Neural progenitor cell (in vitro differentiated cells): ENCODE measurements at regions not wholly inside any gene's neighbourhood (a gene's known extent, or its start where the extent isn't known, plus 50 kb on each side); places are given as distances from the start of the nearest gene placed in this dataset.

ENCODE experiments used
- DNase-seq: peaks from one replicate; pipeline ENCODE4 v3.0.0-alpha.2; 2016; ENCODE audit warnings: low spot score
- H2AFZ ChIP-seq: fragments of 200-600 bp; sonication (generic); replicated peaks from 2 replicates; pipeline ENCODE4 v1.6.1; 2016; ENCODE audit warnings: antibody characterized with exemption
- H3F3A ChIP-seq: fragments of 200-600 bp; sonication (generic); 2 replicates; pipeline ENCODE4 v1.6.1; 2016; ENCODE audit warnings: antibody characterized with exemption, low read depth
- H3K27ac ChIP-seq: fragments of 200-600 bp; sonication (generic); 2 replicates; pipeline ENCODE4 v1.5.1; 2016; ENCODE audit warnings: mild to moderate bottlenecking
- H3K27me3 ChIP-seq: fragments of 200-600 bp; sonication (generic); 2 replicates; pipeline ENCODE4 v1.6.1; 2016; ENCODE audit warnings: mild to moderate bottlenecking, moderate library complexity
- H3K36me3 ChIP-seq: fragments of 200-600 bp; sonication (generic); 2 replicates; pipeline ENCODE4 v1.5.1; 2016
- H3K4me1 ChIP-seq: fragments of 200-600 bp; sonication (generic); 2 replicates; pipeline ENCODE4 v1.6.1; 2016; ENCODE audit warnings: mixed run types
- H3K4me2 ChIP-seq: fragments of 200-600 bp; sonication (generic); 2 replicates; pipeline ENCODE4 v1.6.1; 2016
- H3K4me3 ChIP-seq: fragments of 200-600 bp; sonication (generic); 2 replicates; pipeline ENCODE4 v1.5.1; 2016
- H3K79me2 ChIP-seq: fragments of 200-600 bp; sonication (generic); 2 replicates; pipeline ENCODE4 v1.6.1; 2016; ENCODE audit warnings: low read depth
- H3K9ac ChIP-seq: fragments of 200-600 bp; sonication (generic); 2 replicates; pipeline ENCODE4 v1.6.1; 2016
- H3K9me3 ChIP-seq: fragments of 200-600 bp; sonication (generic); 2 replicates; pipeline ENCODE4 v1.5.1; 2016; ENCODE audit warnings: low read depth
- H4K20me1 ChIP-seq: fragments of 200-600 bp; sonication (generic); 2 replicates; pipeline ENCODE4 v1.6.1; 2016; ENCODE audit warnings: low read depth
- H3K27ac Mint-ChIP-seq: 3 replicates; pipeline ENCODE4 v1.8.0; 2021; ENCODE audit warnings: mixed read lengths
- H3K27me3 Mint-ChIP-seq: 2 replicates; pipeline ENCODE4 v1.8.0; 2022; ENCODE audit warnings: low read depth, mild to moderate bottlenecking, inconsistent platforms, moderate library complexity, mixed read lengths; ENCODE audit not compliant: insufficient read depth
- H3K36me3 Mint-ChIP-seq: 3 replicates; pipeline ENCODE4 v1.8.0; 2021; ENCODE audit warnings: mixed read lengths
- H3K4me1 Mint-ChIP-seq: 3 replicates; pipeline ENCODE4 v1.8.0; 2021; ENCODE audit warnings: mixed read lengths
- H3K4me3 Mint-ChIP-seq: 3 replicates; pipeline ENCODE4 v1.8.0; 2021; ENCODE audit warnings: mild to moderate bottlenecking, moderate library complexity, mixed read lengths
- H3K9me3 Mint-ChIP-seq: 3 replicates; pipeline ENCODE4 v1.8.0; 2020; ENCODE audit warnings: mixed read lengths
- CTCF ChIP-seq: fragments of 200-600 bp; sonication (generic); IDR thresholded peaks from 2 replicates; pipeline ENCODE4 v1.5.1; 2017; ENCODE audit warnings: antibody characterized with exemption, mild to moderate bottlenecking
- EZH2 ChIP-seq: fragments of 200-600 bp; sonication (generic); IDR thresholded peaks from 2 replicates; pipeline ENCODE4 v1.6.1; 2017; ENCODE audit warnings: antibody characterized with exemption, mild to moderate bottlenecking, moderate library complexity
- EZH2phosphoT487 ChIP-seq: fragments of 200-600 bp; sonication (generic); IDR thresholded peaks from 2 replicates; pipeline ENCODE4 v1.6.1; 2017; ENCODE audit warnings: antibody characterized with exemption

- Histone ChIP-seq H4K20me1 (no peaks in the 10 kb centered on the region), H3K4me3 (no peak overlapping the region)
- peak; percentile 15 for DNase-seq
Measured at GRCh38 chr6:164533045-164533362, 776.4 kb downstream of the C6orf118 start.

GRCh38 chr6:164532198-164533044 is 777.0 kb downstream of the C6orf118 start:
- no peak for DNase-seq
- Histone ChIP-seq H3K4me2 (no peak overlapping the region), H3K9me3 (no peaks in the 10 kb centered on the region), H3K36me3 (no peaks in the 10 kb centered on the region), H3K4me1 (peaks cover 3% of the 10 kb centered on the region), H3K27ac (no peak overlapping the region), H3K27me3 (no peaks in the 10 kb centered on the region), H3K79me2 (no peaks in the 10 kb centered on the region), H4K20me1 (no peaks in the 10 kb centered on the region), H3K4me3 (no peak overlapping the region), H3K9ac (no peak overlapping the region), H3F3A (no peaks in the 10 kb centered on the region), H2AFZ (peak overlapping the region; percentile 30)
- Mint-ChIP-seq H3K27me3 (no peaks in the 10 kb centered on the region), H3K4me3 (no peak overlapping the region), H3K9me3 (peaks cover 2% of the 10 kb centered on the region), H3K4me1 (peaks cover 12% of the 10 kb centered on the region), H3K27ac (no peak overlapping the region), H3K36me3 (no peaks in the 10 kb centered on the region)
- no peak for TF ChIP-seq EZH2phosphoT487
- TF ChIP-seq CTCF, result no peak
- no peak for TF ChIP-seq EZH2

More at GRCh38 chr6:164533045-164533362, 776.4 kb downstream of the C6orf118 start:
- TF ChIP-seq EZH2phosphoT487, result no peak
- no peak for TF ChIP-seq EZH2
- no peak for TF ChIP-seq CTCF
- H3K9ac ChIP-seq, result no peak overlapping the region
- Mint-ChIP-seq H3K27ac (no peak overlapping the region), H3K9me3 (peaks cover 4% of the 10 kb centered on the region), H3K36me3 (no peaks in the 10 kb centered on the region), H3K4me1 (peaks cover 12% of the 10 kb centered on the region), H3K4me3 (no peak overlapping the region), H3K27me3 (no peaks in the 10 kb centered on the region)
- H3K4me2 ChIP-seq, result no peak overlapping the region
- no peaks in the 10 kb centered on the region for H3K27me3 ChIP-seq
- H2AFZ ChIP-seq, result peak overlapping the region; percentile 30
- no peaks in the 10 kb centered on the region for H3K36me3 ChIP-seq
- H3K79me2 ChIP-seq, result no peaks in the 10 kb centered on the region
- H3F3A ChIP-seq, result no peaks in the 10 kb centered on the region
- H3K9me3 ChIP-seq, result no peaks in the 10 kb centered on the region
- H3K27ac ChIP-seq, result no peak overlapping the region
- H3K4me1 ChIP-seq, result peaks cover 3% of the 10 kb centered on the region

- H3K9me3 Mint-ChIP-seq, result peaks cover 4% of the 10 kb centered on the region
- DNase-seq, result no peak
- Histone ChIP-seq H3K4me3 (no peak overlapping the region), H3K9ac (no peak overlapping the region), H3K27me3 (no peaks in the 10 kb centered on the region), H3K4me1 (peaks cover 3% of the 10 kb centered on the region), H3K4me2 (no peak overlapping the region), H3F3A (no peaks in the 10 kb centered on the region), H4K20me1 (no peaks in the 10 kb centered on the region), H3K79me2 (no peaks in the 10 kb centered on the region), H3K9me3 (no peaks in the 10 kb centered on the region), H2AFZ (no peak overlapping the region), H3K27ac (no peak overlapping the region), H3K36me3 (no peaks in the 10 kb centered on the region)
- no peaks in the 10 kb centered on the region for H3K36me3 Mint-ChIP-seq
- peaks cover 12% of the 10 kb centered on the region for H3K4me1 Mint-ChIP-seq
- H3K4me3 Mint-ChIP-seq, result no peak overlapping the region
- H3K27ac Mint-ChIP-seq, result no peak overlapping the region
- TF ChIP-seq CTCF (no peak), EZH2phosphoT487 (no peak), EZH2 (no peak)
- no peaks in the 10 kb centered on the region for H3K27me3 Mint-ChIP-seq
Measured at GRCh38 chr6:164531736-164532135, 777.7 kb downstream of the C6orf118 start.
